ENCODE measurements at regions not wholly inside any gene's neighbourhood (a gene's known extent, or its start where the extent isn't known, plus 50 kb on each side); places are given as distances from the start of the nearest gene placed in this dataset.
"Not testable (repeated sequence)": the region's sequence is repeated elsewhere in the genome, so short reads cannot be mapped to it uniquely, and the experiment has no call there.

- DNase-seq = no peak
- no peak for TF ChIP-seq POLR2A (IDR thresholded peaks at IDR 0.05; ENCODE audit: low read length)
- TF ChIP-seq GATA1 (IDR thresholded peaks at IDR 0.05; ENCODE audit: low read depth, low read length) = no peak
These were observed 420.9 kb downstream of the SHISA9 start for GRCh38 chr16:13322336-13322735.

- DNase-seq = no peak
- TF ChIP-seq GATA1 (IDR thresholded peaks at IDR 0.05; ENCODE audit: low read depth, low read length) = no peak
- no peak for TF ChIP-seq POLR2A (IDR thresholded peaks at IDR 0.05; ENCODE audit: low read length)
These were observed 423.5 kb downstream of the SHISA9 start for GRCh38 chr16:13324851-13325250.

GRCh38 chr16:13325396-13325795, 424.0 kb downstream of the SHISA9 start:
- no peak for TF ChIP-seq GATA1 (IDR thresholded peaks at IDR 0.05; ENCODE audit: low read depth, low read length)
- TF ChIP-seq POLR2A (IDR thresholded peaks at IDR 0.05; ENCODE audit: low read length) = no peak
- DNase-seq = no peak

- no peak for DNase-seq
- TF ChIP-seq GATA1 (IDR thresholded peaks at IDR 0.05; ENCODE audit: low read depth, low read length) (no peak), POLR2A (IDR thresholded peaks at IDR 0.05; ENCODE audit: low read length) (no peak)
These were observed 430.5 kb downstream of the SHISA9 start for GRCh38 chr16:13331918-13332317.

GRCh38 chr16:13332713-13333255, 431.4 kb downstream of the SHISA9 start:
- TF ChIP-seq GATA1 (IDR thresholded peaks at IDR 0.05; ENCODE audit: low read depth, low read length) = no peak
- DNase-seq = no peak

- DNase-seq = no peak
- TF ChIP-seq GATA1 (IDR thresholded peaks at IDR 0.05; ENCODE audit: low read depth, low read length) (no peak), POLR2A (IDR thresholded peaks at IDR 0.05; ENCODE audit: low read length) (no peak)
These were observed 431.9 kb downstream of the SHISA9 start for GRCh38 chr16:13333336-13333735.

GRCh38 chr16:13335879-13336278, 434.5 kb downstream of the SHISA9 start:
- TF ChIP-seq POLR2A (IDR thresholded peaks at IDR 0.05; ENCODE audit: low read length) = no peak
- TF ChIP-seq GATA1 (IDR thresholded peaks at IDR 0.05; ENCODE audit: low read depth, low read length) = no peak
- no peak for DNase-seq

- DNase-seq = no peak
- TF ChIP-seq POLR2A (IDR thresholded peaks at IDR 0.05; ENCODE audit: low read length) = no peak
- TF ChIP-seq GATA1 (IDR thresholded peaks at IDR 0.05; ENCODE audit: low read depth, low read length) = no peak
These were observed 434.9 kb downstream of the SHISA9 start for GRCh38 chr16:13336335-13336734.

- DNase-seq = not testable (repeated sequence)
These were observed 435.8 kb downstream of the SHISA9 start for GRCh38 chr16:13336907-13337881.

GRCh38 chr16:13338044-13338443, 436.6 kb downstream of the SHISA9 start:
- TF ChIP-seq POLR2A (IDR thresholded peaks at IDR 0.05; ENCODE audit: low read length) (no peak), GATA1 (IDR thresholded peaks at IDR 0.05; ENCODE audit: low read depth, low read length) (no peak)
- DNase-seq = no peak

GRCh38 chr16:13342675-13343074, 441.3 kb downstream of the SHISA9 start:
- DNase-seq = no peak
- TF ChIP-seq GATA1 (IDR thresholded peaks at IDR 0.05; ENCODE audit: low read depth, low read length) (no peak), POLR2A (IDR thresholded peaks at IDR 0.05; ENCODE audit: low read length) (no peak)

- no peak for TF ChIP-seq GATA1 (IDR thresholded peaks at IDR 0.05; ENCODE audit: low read depth, low read length)
- no peak for TF ChIP-seq POLR2A (IDR thresholded peaks at IDR 0.05; ENCODE audit: low read length)
- DNase-seq = no peak
These were observed 442.6 kb downstream of the SHISA9 start for GRCh38 chr16:13344001-13344400.

- no peak for DNase-seq
- TF ChIP-seq POLR2A (IDR thresholded peaks at IDR 0.05; ENCODE audit: low read length) = no peak
- TF ChIP-seq GATA1 (IDR thresholded peaks at IDR 0.05; ENCODE audit: low read depth, low read length) = no peak
These were observed 447.0 kb downstream of the SHISA9 start for GRCh38 chr16:13348416-13348815.

- DNase-seq = no peak
- TF ChIP-seq GATA1 (IDR thresholded peaks at IDR 0.05; ENCODE audit: low read depth, low read length) = no peak
- TF ChIP-seq POLR2A (IDR thresholded peaks at IDR 0.05; ENCODE audit: low read length) = no peak
These were observed 448.6 kb downstream of the SHISA9 start for GRCh38 chr16:13350000-13350399.

- no peak for DNase-seq
- TF ChIP-seq POLR2A (IDR thresholded peaks at IDR 0.05; ENCODE audit: low read length) (no peak), GATA1 (IDR thresholded peaks at IDR 0.05; ENCODE audit: low read depth, low read length) (no peak)
These were observed 449.8 kb downstream of the SHISA9 start for GRCh38 chr16:13351181-13351580.

Data from erythroblast (primary cell).